GM23338 (cell line): ENCODE measurements at regions not wholly inside any gene's neighbourhood (a gene's known extent, or its start where the extent isn't known, plus 50 kb on each side); places are given as distances from the start of the nearest gene placed in this dataset.

ENCODE experiments used
- CREB1 ChIP-seq: fragments of 250-450 bp; sonication (Bioruptor Pico); IDR thresholded peaks from 2 replicates; pipeline ENCODE4 v1.5.0; 2020; ENCODE audit warnings: low read depth, mild to moderate bottlenecking, moderate library complexity
- EZH2 ChIP-seq: fragments of 200-600 bp; sonication (generic); IDR thresholded peaks from one replicate; pipeline ENCODE4 v1.8.0; 2017; ENCODE audit warnings: antibody characterized with exemption, mild to moderate bottlenecking, low read depth; ENCODE audit not compliant: unreplicated experiment
- EZH2phosphoT487 ChIP-seq: fragments of 200-600 bp; sonication (generic); IDR thresholded peaks from one replicate; pipeline ENCODE4 v1.8.1; 2018; ENCODE audit warnings: antibody characterized with exemption; ENCODE audit not compliant: unreplicated experiment
- JUNB ChIP-seq: IDR thresholded peaks from one replicate; pipeline ENCODE4 v1.6.1; 2016; ENCODE audit warnings: antibody characterized with exemption; ENCODE audit not compliant: unreplicated experiment
- POLR2AphosphoS5 ChIP-seq: IDR thresholded peaks from 2 replicates; pipeline ENCODE4 v1.6.1; 2016; ENCODE audit warnings: antibody characterized with exemption, low read depth
- ZNF114 ChIP-seq: fragments of 250-450 bp; sonication (Bioruptor Pico); IDR thresholded peaks from 2 replicates; pipeline ENCODE4 v1.5.0; 2020; ENCODE audit warnings: mild to moderate bottlenecking, moderate library complexity
- TF ChIP-seq, protein P1 (sequence below), 2 experiments: fragments of 200-600 bp in 1 of 2; sonication (generic) in 1 of 2; conservative IDR thresholded peaks; 2 replicates each; pipeline versions ENCODE4 v1.5.1 to v1.6.1; 2016 to 2017; ENCODE audit warnings: antibody characterized with exemption in 2 of 2, low read depth in 2 of 2, mild to moderate bottlenecking in 2 of 2, moderate library complexity in 1 of 2
- TF ChIP-seq, protein P2 (sequence below): IDR thresholded peaks from one replicate; pipeline ENCODE4 v1.6.1; 2018; ENCODE audit warnings: antibody characterized with exemption; ENCODE audit not compliant: unreplicated experiment
- TF ChIP-seq, protein P3 (sequence below): IDR thresholded peaks from 2 replicates; pipeline ENCODE4 v1.6.1; 2016; ENCODE audit warnings: antibody characterized with exemption

DNA sequence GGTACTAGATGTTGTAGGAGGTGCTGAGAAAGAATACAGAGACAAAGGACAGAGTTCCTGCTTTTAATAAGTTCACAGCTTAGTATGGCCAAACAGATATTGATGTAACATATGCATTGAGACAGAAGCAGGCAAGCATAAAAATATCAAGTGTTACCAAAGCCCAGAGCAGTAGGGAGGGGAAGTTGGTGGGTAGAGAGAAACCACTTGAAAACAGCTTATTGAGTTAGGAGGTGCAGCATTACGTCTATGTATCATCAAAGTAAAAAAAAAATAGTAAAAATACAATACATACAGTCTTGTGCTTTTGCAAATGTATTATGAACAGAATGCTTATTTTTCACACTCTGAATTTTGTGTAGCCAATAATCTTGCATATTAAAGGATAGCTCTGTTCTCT is 441.8 kb upstream of the SGCD start:
- TF ChIP-seq, protein P1, sequence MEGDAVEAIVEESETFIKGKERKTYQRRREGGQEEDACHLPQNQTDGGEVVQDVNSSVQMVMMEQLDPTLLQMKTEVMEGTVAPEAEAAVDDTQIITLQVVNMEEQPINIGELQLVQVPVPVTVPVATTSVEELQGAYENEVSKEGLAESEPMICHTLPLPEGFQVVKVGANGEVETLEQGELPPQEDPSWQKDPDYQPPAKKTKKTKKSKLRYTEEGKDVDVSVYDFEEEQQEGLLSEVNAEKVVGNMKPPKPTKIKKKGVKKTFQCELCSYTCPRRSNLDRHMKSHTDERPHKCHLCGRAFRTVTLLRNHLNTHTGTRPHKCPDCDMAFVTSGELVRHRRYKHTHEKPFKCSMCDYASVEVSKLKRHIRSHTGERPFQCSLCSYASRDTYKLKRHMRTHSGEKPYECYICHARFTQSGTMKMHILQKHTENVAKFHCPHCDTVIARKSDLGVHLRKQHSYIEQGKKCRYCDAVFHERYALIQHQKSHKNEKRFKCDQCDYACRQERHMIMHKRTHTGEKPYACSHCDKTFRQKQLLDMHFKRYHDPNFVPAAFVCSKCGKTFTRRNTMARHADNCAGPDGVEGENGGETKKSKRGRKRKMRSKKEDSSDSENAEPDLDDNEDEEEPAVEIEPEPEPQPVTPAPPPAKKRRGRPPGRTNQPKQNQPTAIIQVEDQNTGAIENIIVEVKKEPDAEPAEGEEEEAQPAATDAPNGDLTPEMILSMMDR (conservative IDR thresholded peaks at IDR 0.05; ENCODE audit: low read depth in 2 of 2) = no peak
- TF ChIP-seq, protein P2, sequence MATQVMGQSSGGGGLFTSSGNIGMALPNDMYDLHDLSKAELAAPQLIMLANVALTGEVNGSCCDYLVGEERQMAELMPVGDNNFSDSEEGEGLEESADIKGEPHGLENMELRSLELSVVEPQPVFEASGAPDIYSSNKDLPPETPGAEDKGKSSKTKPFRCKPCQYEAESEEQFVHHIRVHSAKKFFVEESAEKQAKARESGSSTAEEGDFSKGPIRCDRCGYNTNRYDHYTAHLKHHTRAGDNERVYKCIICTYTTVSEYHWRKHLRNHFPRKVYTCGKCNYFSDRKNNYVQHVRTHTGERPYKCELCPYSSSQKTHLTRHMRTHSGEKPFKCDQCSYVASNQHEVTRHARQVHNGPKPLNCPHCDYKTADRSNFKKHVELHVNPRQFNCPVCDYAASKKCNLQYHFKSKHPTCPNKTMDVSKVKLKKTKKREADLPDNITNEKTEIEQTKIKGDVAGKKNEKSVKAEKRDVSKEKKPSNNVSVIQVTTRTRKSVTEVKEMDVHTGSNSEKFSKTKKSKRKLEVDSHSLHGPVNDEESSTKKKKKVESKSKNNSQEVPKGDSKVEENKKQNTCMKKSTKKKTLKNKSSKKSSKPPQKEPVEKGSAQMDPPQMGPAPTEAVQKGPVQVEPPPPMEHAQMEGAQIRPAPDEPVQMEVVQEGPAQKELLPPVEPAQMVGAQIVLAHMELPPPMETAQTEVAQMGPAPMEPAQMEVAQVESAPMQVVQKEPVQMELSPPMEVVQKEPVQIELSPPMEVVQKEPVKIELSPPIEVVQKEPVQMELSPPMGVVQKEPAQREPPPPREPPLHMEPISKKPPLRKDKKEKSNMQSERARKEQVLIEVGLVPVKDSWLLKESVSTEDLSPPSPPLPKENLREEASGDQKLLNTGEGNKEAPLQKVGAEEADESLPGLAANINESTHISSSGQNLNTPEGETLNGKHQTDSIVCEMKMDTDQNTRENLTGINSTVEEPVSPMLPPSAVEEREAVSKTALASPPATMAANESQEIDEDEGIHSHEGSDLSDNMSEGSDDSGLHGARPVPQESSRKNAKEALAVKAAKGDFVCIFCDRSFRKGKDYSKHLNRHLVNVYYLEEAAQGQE = no peak
- TF ChIP-seq JUNB (no peak), EZH2 (no peak), POLR2AphosphoS5 (no peak), EZH2phosphoT487 (no peak), ZNF114 (CRISPR knock-in tag) (no peak), CREB1 (CRISPR knock-in tag) (no peak)
- TF ChIP-seq, protein P3, sequence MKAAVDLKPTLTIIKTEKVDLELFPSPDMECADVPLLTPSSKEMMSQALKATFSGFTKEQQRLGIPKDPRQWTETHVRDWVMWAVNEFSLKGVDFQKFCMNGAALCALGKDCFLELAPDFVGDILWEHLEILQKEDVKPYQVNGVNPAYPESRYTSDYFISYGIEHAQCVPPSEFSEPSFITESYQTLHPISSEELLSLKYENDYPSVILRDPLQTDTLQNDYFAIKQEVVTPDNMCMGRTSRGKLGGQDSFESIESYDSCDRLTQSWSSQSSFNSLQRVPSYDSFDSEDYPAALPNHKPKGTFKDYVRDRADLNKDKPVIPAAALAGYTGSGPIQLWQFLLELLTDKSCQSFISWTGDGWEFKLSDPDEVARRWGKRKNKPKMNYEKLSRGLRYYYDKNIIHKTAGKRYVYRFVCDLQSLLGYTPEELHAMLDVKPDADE = no peak
